Epithelial cell of proximal tubule (primary cell): ENCODE measurements at regions not wholly inside any gene's neighbourhood (a gene's known extent, or its start where the extent isn't known, plus 50 kb on each side); places are given as distances from the start of the nearest gene placed in this dataset.

Experiments used
- DNase-seq: peaks from one replicate; pipeline ENCODE4 v3.0.0-alpha.2; 2011; ENCODE audit warnings: low read depth
- H3K4me3 ChIP-seq: 2 replicates; pipeline ENCODE4 v1.5.1; 2011; ENCODE audit warnings: low read depth, mild to moderate bottlenecking, low read length
- CTCF ChIP-seq: conservative IDR thresholded peaks from 2 replicates; pipeline ENCODE4 v1.5.1; 2012; ENCODE audit warnings: low read depth, mild to moderate bottlenecking, low read length

- peak; percentile 94 for DNase-seq
- H3K4me3 ChIP-seq: no peak overlapping the region
- TF ChIP-seq CTCF: no peak
Observed at GRCh38 chr3:22988566-22988965, 214.6 kb upstream of the UBE2E2 start.

GRCh38 chr3:22989716-22990115 lies 213.4 kb upstream of the UBE2E2 start:
- no peak overlapping the region for H3K4me3 ChIP-seq
- no peak for DNase-seq
- no peak for TF ChIP-seq CTCF

GRCh38 chr3:22990291-22991200 lies 212.6 kb upstream of the UBE2E2 start:
- DNase-seq: no peak
- no peak for TF ChIP-seq CTCF
- H3K4me3 ChIP-seq: no peak overlapping the region

GRCh38 chr3:22994781-22995180 lies 208.3 kb upstream of the UBE2E2 start:
- no peak overlapping the region for H3K4me3 ChIP-seq
- no peak for DNase-seq
- TF ChIP-seq CTCF: no peak

GRCh38 chr3:22996920-22997571 lies 206.1 kb upstream of the UBE2E2 start:
- DNase-seq: no peak
- no peak for TF ChIP-seq CTCF
- H3K4me3 ChIP-seq: no peak overlapping the region

DNA sequence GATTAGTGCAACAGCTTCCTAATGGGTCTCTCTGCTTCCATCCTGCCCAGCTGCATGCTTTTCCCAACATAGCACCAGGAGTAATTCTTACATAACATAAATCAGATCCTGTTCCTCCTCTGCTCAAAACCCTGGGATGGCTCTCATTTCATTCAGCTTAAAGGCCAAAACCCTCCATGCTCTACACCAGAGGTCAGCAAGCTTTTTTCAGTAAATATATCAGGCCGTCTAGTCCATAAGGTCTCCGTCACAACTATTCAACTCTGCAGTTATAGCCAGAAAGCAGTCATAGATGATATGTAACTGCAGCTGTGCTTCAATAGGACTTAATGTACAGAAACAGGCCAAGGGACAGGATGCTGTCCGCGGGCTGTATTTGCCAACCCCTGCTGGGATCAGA lies 202.8 kb upstream of the UBE2E2 start:
- H3K4me3 ChIP-seq: no peak overlapping the region
- no peak for DNase-seq
- TF ChIP-seq CTCF: no peak
